Inflammatory macrophage (primary cell): ENCODE measurements at regions not wholly inside any gene's neighbourhood (a gene's known extent, or its start where the extent isn't known, plus 50 kb on each side); places are given as distances from the start of the nearest gene placed in this dataset.

ENCODE experiments used
- DNase-seq, 2 donors: peaks; one replicate each; pipeline ENCODE4 v3.0.0-alpha.2; 2020 to 2022

DNA sequence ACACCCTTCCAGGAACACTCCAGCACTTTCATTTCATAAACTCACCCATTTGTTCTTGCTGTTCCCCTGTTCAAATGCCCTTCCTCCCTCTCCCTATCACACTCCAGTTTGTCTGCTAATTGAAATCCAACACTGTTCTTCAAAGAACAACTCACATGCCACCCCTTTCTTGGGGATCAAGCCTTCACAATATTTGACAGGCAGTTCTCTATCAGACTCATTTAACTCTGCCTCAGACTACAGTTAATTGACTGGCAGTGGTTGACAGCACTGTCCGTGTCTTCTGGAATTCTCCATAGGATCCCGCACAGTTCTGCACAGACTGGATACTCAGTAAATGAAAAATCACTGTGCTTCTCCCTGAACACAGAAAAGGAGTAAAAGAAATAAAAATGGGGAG, 87.8 kb downstream of the PMP22 start:
- no peak for DNase-seq

DNA sequence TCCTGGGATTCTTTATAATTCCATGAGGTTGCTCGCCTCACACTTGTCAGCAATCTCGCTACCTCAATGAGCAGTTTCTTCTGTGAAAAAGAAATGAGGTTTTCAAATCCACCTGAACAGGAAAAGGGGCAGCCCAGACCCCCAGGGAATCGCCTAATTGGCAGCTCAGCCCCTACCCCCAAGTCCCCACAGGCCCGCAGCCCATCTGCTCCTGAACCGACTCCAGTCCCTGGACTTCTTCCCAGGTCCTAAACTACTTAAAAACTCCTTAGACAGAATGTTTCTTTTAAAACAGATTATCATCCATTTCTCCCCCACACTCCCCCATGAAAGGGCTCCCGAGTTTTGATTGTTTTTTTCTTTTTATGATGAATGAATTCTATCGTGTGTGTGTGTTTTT, 89.8 kb downstream of the PMP22 start:
- DNase-seq = no peak

DNA sequence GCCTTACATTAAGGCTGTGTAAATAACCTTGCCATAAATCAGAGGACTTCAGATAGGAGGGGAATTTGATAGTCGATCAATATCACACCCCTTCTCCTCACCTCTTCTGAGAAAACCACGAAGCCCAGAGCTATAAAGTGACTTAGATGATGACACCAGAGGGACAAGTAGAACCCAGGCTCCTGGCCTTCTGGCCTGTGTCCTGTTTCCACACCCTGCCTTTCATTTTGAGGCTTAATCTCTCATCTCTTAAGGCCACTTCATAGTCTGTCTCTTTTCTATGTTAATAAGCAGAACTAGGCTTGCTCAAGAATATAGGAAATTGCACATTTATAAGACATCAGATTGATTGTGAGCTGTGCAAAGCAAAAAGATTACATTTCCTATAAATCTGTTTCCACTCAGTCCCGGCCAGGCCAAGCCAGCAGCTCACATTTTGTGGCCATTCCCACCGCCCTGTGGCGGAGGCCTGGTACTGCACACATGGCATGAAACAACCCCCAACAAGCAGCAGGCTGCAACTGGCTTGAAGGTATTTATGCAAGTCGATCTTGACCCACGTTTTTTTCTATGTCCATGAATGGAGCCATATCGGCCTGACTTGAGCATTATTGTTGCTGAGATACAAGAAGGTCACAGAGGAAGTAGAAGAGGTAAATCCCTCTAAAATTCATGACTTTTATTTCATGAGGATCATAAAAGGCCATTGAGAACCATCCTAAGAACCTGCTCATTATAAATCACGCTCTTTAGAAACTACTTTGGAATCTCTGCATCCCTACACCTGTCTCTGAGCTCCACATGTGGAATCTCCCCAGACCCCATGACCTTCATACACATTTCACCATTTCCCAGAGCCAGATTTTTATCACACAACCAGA, 93.7 kb downstream of the PMP22 start:
- peak; percentile 59 to 70 for DNase-seq

- no peak for DNase-seq
These were observed 95.5 kb downstream of the PMP22 start for GRCh38 chr17:15169676-15170075.

DNA sequence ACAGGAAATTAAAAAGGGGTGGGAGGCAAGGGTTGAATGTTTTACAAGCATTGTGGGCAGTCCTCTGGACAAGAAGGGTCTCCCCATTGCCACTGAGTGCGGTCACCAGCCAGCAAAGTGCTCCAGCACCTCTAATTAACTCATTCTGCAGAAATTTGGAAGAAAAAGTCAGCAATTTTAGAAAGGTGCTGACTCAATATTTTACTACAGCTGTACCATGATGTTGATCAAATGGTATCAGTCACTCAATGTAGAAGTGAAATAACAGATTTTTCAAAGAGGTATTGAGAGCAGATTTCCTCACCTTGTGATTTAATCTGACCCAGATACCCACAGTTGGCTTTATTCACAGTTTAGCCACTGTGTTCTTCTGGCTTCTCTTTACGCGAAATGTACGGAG, 96.7 kb downstream of the PMP22 start:
- DNase-seq = no peak

DNA sequence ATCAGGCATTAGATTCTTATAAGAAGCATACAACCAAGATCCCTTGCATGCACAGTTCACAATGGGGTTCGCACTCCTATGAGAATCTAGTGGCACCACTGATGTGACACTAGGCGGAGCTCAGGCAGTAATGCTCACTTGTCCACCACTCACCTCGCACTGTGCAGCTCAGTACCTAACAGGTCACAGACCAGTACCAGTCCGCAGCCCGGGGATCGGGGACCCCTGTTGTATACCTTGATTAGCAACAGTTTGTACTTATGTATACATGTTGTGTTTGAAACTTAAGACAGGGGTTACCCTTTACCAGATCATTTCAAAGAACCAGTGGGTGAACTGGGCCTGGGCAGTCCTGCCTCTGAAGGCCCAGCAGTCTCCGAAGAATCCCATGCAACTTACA, 103.7 kb downstream of the PMP22 start:
- no peak for DNase-seq

DNA sequence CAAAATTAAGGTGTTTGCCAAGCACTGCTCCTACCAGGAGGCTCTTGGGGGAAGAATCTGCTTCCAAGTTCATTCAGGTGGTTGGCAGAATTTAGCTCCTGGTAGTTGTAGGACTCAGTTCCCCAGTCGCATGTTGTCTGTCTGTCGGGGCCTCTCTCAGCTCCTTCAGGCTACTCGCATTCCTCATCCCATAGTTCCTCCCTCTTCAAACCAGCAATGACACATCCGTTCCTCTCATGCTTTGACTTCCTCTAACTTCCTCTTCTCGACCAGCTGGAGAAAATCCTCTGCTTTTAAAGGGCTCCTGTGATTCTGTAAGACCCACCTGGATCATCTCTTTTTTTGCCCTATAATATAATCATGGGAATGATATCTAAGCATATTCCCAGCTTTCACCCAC, 108.1 kb downstream of the PMP22 start:
- DNase-seq = peak; percentile 44 to 45

DNA sequence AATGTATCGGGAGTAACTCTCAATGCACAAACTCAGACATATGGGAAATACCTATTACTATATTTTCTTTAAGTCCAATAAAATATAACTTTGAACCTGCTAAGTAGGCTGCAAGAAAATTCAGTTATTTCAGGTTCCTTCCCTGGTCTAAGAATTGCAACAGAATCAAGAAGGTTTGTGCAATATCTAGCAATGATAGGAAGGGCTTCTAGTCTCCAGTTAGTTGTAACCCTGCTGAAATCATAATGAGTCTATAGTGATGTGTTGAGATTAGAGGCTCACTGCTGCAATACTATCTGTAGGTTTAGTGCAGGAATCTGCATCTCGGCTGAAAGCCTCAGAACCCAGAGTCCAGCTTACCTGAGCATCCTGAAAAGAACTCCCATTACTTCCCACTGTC, 110.5 kb downstream of the PMP22 start:
- DNase-seq = peak; percentile 13 to 39

- no peak for DNase-seq
These were observed 119.5 kb downstream of the PMP22 start for GRCh38 chr17:15145621-15146020.

DNA sequence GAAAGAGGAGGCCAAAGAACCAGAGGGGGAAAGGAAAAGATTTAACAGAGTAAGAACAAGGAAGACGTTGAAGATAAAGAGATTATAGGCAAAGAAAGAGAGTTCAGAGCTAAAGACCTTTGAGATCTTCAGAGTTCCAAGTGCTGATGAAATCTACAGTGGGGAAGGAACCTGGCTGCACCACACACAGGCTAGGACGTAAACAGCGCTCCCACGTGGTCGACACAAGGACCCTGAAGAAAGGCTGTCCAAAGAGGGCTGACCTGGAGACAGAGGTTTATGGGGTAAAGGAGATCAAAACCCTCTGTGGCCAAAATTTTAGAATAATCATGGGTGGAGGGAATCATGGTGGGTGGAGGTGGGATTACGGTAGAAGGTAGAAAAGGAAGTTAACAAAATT, 121.6 kb downstream of the PMP22 start:
- DNase-seq = no peak

- DNase-seq = no peak
These were observed 130.8 kb downstream of the PMP22 start for GRCh38 chr17:15134363-15134762.

DNA sequence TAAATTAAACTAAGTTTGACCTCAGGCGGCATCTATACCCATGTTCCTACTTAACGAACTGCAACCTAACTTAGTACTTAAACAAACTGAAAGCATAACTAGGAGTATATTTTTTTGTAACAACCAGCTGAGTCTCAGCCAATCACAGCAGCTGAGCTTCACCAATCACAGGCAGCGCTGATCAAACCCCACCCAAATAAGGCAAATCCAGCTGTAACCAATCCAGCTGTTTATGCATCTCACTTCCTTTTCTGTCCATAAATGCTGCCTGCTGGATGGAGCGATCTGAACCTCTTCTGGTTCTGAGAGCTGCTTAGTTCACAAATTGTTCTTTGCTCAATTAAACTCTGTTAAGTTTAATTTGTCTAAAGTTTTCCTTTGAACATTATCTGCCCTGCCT, 131.3 kb downstream of the PMP22 start:
- no peak for DNase-seq

- no peak for DNase-seq
These were observed 132.0 kb downstream of the PMP22 start for GRCh38 chr17:15133143-15133542.

DNA sequence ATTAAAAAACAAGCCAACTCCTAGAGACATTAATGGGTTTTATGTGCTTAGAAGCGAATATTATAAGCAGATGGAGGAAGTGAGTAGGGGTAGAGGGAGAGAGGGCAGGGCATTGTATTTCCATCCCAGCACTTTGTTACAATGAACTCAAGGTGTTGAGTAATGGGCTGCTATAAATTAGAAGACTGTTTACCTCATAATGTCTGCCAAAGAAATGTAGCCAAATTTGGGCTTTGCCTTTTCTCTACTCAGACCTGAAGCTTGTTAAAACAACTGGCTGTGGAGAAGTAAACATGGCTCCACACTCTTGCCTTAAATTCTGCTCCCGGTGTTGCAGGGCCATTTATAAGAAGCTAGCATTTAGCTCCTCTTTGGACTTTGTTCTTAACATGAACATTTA, 134.7 kb downstream of the PMP22 start:
- no peak for DNase-seq

DNA sequence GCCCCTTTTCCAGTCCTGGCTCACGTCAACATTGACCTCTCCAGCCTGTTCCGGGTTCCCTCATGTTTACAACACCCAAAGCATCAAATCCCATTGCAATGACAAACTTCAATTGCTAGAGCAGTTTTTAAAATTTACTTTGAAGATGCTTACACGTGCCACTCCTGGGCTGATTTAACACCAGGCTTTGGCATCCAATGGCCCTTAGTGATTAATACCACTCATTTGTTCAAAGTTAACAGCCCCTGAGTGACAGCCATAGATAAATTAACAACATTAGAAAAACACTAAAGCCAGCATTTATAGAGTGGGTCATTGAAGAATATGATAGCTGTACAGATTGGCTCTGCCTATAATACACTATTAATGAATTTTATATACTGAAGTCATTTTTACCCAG, 135.1 kb downstream of the PMP22 start:
- no peak for DNase-seq

GRCh38 chr17:15124746-15125145, 140.4 kb downstream of the PMP22 start:
- DNase-seq = no peak

GRCh38 chr17:15124264-15124595, 140.9 kb downstream of the PMP22 start:
- DNase-seq = no peak

- no peak for DNase-seq
These were observed 141.4 kb downstream of the PMP22 start for GRCh38 chr17:15123593-15124263.

- DNase-seq = no peak
These were observed 142.3 kb downstream of the PMP22 start for GRCh38 chr17:15122857-15123256.

DNA sequence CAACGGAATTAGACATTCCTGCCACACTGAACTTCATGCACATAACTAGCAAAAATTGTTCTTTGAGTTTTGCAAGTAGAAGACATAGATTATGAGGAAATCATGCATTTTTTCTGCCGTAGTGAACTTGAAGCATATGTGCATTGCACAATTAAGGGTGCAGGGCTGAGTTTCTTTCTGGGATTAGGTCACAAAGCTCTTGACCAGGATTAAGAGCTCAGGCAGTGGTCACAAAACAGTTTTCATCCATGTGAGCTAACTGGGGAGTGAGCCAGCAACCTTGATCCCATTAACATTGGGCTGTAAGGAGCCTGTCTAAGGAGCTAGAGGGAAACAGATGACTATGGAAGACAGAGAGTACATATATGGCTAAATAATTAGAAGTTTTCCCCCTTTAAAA, 143.7 kb downstream of the PMP22 start:
- DNase-seq = no peak

- DNase-seq = no peak
These were observed 145.2 kb downstream of the PMP22 start for GRCh38 chr17:15119968-15120367.

- no peak for DNase-seq
These were observed 147.9 kb downstream of the PMP22 start for GRCh38 chr17:15117239-15117638.

DNA sequence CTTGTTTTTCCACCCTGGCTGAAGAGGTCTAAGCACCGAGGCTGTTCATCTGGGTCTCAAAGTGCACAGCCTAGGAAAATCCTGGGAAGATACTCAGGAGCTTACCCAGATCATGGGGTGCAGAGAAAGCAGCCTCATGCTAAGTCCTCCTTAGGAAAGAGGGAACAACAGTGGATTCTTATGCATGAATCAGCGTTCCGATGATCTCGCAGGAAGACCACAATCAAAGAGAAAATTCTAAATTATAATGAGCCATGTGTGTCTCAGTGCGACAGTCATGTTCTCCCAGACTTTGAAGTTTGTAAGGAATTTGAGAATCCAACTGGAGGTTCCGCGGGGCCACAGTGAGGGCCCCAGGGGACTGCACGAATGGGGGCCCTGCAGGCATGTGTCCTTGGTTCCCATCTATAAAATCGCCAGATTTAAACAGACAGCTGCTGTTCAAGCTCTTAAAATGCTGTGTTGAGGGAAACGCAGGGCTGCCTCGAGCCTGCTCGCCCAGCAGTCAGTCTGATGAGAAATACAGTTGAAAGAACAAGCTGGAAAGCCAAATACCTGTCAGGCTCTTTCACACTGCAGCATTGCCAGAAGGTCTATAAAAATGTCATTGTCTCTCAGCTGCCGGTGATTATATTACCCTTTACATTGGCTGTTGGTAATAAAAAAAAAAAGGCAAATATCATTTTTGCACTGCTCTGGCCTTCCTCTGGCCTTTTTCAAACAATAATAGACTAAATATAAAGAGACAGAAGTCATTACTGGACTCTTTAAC, 152.1 kb downstream of the PMP22 start:
- DNase-seq = no peak

DNA sequence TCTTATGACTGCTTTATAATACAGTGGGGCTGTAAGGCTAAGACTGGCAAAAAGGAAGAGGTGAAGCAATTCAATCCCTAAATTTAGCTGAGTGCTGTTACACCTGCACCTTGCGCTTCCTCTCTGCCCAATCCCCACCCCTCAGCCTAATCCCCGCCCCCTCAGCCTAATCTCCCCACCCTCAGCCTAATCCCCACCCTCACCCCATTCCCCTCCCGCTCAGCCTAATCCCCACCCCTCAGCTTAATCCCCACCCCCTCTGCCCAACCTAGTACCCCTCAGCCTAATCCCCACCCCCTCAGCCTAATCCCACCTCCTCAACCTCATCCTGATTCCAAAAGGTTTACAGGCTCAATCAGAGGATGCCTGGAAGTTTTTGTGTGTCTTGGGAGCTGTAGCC, 155.5 kb downstream of the PMP22 start:
- no peak for DNase-seq
